Ovary (tissue), 3 donors: ENCODE measurements at regions not wholly inside any gene's neighbourhood (a gene's known extent, or its start where the extent isn't known, plus 50 kb on each side); places are given as distances from the start of the nearest gene placed in this dataset.
"Not testable (repeated sequence)": the region's sequence is repeated elsewhere in the genome, so short reads cannot be mapped to it uniquely, and the experiment has no call there.

Source experiments
- EP300 ChIP-seq: sonication (generic); formaldehyde crosslinking; IDR thresholded peaks from one replicate; pipeline ENCODE4 v1.6.1; 2017; ENCODE audit warnings: antibody characterized with exemption
- POLR2A ChIP-seq: fragments of 450-650 bp; IDR thresholded peaks from one replicate; pipeline ENCODE4 v1.6.1; 2017; ENCODE audit warnings: antibody characterized with exemption, mild to moderate bottlenecking, moderate library complexity
- TF ChIP-seq, protein P1 (sequence below), 3 donors: fragments of 450-650 bp in 2 of 3; fragments of 200-600 bp in 1 of 3; IDR thresholded peaks; one replicate each; pipeline versions ENCODE4 v1.5.1 to v1.8.0; 2016 to 2022; ENCODE audit warnings: antibody characterized with exemption in 3 of 3, mild to moderate bottlenecking in 1 of 3
- donor health status: DM: no; HTN: no; CAD: no.

DNA sequence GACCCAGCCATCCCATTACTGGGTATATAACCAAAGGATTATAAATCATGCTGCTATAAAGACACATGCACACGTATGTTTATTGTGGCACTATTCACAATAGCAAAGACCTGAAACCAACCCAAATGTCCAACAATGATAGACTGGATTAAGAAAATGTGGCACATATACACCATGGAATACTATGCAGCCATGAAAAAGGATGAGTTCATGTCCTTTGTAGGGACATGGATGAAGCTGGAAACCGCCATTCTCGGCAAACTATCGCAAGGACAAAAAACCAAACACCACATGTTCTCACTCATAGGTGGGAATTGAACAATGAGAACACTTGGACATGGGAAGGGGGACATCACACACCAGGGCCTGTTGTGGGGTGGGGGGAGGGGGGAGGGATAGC is 255.3 kb upstream of the IRS2 start:
- TF ChIP-seq, protein P1, sequence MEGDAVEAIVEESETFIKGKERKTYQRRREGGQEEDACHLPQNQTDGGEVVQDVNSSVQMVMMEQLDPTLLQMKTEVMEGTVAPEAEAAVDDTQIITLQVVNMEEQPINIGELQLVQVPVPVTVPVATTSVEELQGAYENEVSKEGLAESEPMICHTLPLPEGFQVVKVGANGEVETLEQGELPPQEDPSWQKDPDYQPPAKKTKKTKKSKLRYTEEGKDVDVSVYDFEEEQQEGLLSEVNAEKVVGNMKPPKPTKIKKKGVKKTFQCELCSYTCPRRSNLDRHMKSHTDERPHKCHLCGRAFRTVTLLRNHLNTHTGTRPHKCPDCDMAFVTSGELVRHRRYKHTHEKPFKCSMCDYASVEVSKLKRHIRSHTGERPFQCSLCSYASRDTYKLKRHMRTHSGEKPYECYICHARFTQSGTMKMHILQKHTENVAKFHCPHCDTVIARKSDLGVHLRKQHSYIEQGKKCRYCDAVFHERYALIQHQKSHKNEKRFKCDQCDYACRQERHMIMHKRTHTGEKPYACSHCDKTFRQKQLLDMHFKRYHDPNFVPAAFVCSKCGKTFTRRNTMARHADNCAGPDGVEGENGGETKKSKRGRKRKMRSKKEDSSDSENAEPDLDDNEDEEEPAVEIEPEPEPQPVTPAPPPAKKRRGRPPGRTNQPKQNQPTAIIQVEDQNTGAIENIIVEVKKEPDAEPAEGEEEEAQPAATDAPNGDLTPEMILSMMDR (IDR thresholded peaks at IDR 0.05), result not testable (repeated sequence)
- TF ChIP-seq POLR2A, EP300: not testable (repeated sequence)
